ENCODE measurements at regions not wholly inside any gene's neighbourhood (a gene's known extent, or its start where the extent isn't known, plus 50 kb on each side); places are given as distances from the start of the nearest gene placed in this dataset.

DNA sequence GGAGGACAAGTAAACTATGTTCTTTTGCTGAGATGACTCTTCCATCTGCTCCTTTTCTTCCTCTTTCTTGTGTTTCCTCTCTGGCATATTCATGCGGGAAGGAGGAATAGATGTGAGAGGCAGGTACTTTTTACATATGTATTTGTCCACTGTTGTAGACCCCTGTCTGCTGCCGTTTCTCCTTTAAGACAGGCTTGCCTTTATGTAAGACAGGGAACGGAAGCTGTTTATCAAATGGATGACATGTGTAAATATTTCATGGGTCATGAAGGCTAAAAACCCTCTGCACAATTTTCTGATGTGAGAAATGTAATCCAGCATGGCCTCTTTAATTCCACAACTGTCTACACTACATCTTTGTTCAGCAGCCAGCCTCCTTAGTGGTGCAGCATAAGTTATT lies 1525.5 kb upstream of the NUDT12 start:
- intact Hi-C loops (cut with micrococcal nuclease) = no loop called here
- POLR2A ChIA-PET = no interaction called here
- CTCF ChIA-PET = no interaction called here
- Mint-ChIP-seq H3K27me3 (ENCODE audit: insufficient read depth, unreplicated experiment) (no peaks in the 10 kb centered on the region), H3K4me3 (ENCODE audit: unreplicated experiment) (no peak overlapping the region), H3K9me3 (ENCODE audit: unreplicated experiment) (peaks cover 14% of the 10 kb centered on the region), H3K27ac (ENCODE audit: low read depth, unreplicated experiment) (no peak overlapping the region), H3K4me1 (ENCODE audit: insufficient read depth, unreplicated experiment) (no peaks in the 10 kb centered on the region), H3K36me3 (ENCODE audit: insufficient read depth, unreplicated experiment) (no peaks in the 10 kb centered on the region)
- DNase-seq (ENCODE audit: unreplicated experiment) = no peak
- BruUV-seq (replicated peaks) = no TSS peak
- TF ChIP-seq, protein P1, sequence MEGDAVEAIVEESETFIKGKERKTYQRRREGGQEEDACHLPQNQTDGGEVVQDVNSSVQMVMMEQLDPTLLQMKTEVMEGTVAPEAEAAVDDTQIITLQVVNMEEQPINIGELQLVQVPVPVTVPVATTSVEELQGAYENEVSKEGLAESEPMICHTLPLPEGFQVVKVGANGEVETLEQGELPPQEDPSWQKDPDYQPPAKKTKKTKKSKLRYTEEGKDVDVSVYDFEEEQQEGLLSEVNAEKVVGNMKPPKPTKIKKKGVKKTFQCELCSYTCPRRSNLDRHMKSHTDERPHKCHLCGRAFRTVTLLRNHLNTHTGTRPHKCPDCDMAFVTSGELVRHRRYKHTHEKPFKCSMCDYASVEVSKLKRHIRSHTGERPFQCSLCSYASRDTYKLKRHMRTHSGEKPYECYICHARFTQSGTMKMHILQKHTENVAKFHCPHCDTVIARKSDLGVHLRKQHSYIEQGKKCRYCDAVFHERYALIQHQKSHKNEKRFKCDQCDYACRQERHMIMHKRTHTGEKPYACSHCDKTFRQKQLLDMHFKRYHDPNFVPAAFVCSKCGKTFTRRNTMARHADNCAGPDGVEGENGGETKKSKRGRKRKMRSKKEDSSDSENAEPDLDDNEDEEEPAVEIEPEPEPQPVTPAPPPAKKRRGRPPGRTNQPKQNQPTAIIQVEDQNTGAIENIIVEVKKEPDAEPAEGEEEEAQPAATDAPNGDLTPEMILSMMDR (IDR thresholded peaks at IDR 0.05; ENCODE audit: unreplicated experiment) = no peak

DNA sequence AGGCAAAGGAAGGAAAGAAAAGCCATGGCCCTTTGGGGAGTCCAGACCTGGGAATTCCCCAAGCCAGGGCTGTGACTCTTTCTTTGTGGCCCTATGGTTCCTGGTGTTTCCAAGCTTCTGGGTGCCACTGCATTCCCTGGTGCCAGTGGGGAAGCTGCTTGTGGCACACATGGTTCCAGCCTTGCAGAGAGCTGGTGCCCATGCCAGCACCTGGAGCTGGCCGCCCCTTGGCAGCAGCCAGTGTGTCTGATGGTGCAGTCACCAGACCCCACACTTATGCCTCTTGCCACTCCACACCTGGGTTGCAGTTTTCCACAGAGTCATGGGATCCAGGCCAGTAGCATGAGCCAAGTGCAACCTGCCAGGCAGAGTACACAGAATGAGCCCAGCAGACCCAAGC lies 1495.3 kb upstream of the NUDT12 start:
- ChIA-PET POLR2A (no interaction called here), CTCF (no interaction called here)
- TF ChIP-seq, protein P1 (IDR thresholded peaks at IDR 0.05; ENCODE audit: unreplicated experiment) = no peak
- Mint-ChIP-seq H3K4me3 (ENCODE audit: unreplicated experiment) (no peak overlapping the region), H3K9me3 (ENCODE audit: unreplicated experiment) (peaks cover 7% of the 10 kb centered on the region), H3K36me3 (ENCODE audit: insufficient read depth, unreplicated experiment) (no peaks in the 10 kb centered on the region), H3K4me1 (ENCODE audit: insufficient read depth, unreplicated experiment) (no peaks in the 10 kb centered on the region), H3K27ac (ENCODE audit: low read depth, unreplicated experiment) (no peak overlapping the region), H3K27me3 (ENCODE audit: insufficient read depth, unreplicated experiment) (no peaks in the 10 kb centered on the region)
- intact Hi-C loops (cut with micrococcal nuclease) = no loop called here
- BruUV-seq (replicated peaks) = no TSS peak
- no peak for DNase-seq (ENCODE audit: unreplicated experiment)

DNA sequence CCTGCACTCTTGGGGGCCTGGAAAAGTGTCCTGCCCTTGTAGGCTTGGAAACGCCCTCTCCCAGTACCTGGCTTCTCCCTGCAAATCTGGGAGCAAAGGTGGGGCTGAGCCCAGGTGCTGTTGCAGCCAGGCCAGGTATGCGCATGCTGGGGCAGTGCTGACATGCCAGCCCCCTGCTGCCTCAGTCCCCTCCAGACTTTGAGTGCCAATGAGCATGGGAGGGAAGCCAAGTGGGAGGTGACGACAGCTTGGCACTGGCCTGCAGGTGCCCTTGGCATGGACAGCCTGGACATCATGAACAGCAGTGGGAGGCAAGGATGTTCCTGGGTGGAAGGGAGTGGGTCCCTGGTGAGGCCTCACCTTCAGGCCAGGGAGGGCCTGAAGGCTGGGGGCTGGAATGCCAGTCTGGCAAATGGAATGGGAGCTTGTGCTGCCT lies 1494.4 kb upstream of the NUDT12 start:
- H3K4me1 Mint-ChIP-seq (ENCODE audit: insufficient read depth, unreplicated experiment) = no peaks in the 10 kb centered on the region
- TF ChIP-seq, protein P1 (IDR thresholded peaks at IDR 0.05; ENCODE audit: unreplicated experiment) = no peak
- intact Hi-C loops (cut with micrococcal nuclease) = no loop called here
- no peak overlapping the region for H3K27ac Mint-ChIP-seq (ENCODE audit: low read depth, unreplicated experiment)
- ChIA-PET POLR2A (no interaction called here), CTCF (interaction anchor here (0.7 kb wide), 1 partner anchor 51 kb away, joined by 3 read pairs; no protein-coding TSS in a partner anchor)
- peaks cover 13% of the 10 kb centered on the region for H3K9me3 Mint-ChIP-seq (ENCODE audit: unreplicated experiment)
- no TSS peak for BruUV-seq (replicated peaks)
- H3K27me3 Mint-ChIP-seq (ENCODE audit: insufficient read depth, unreplicated experiment) = no peaks in the 10 kb centered on the region
- H3K4me3 Mint-ChIP-seq (ENCODE audit: unreplicated experiment) = no peak overlapping the region
- DNase-seq (ENCODE audit: unreplicated experiment) = no peak
- no peaks in the 10 kb centered on the region for H3K36me3 Mint-ChIP-seq (ENCODE audit: insufficient read depth, unreplicated experiment)

DNA sequence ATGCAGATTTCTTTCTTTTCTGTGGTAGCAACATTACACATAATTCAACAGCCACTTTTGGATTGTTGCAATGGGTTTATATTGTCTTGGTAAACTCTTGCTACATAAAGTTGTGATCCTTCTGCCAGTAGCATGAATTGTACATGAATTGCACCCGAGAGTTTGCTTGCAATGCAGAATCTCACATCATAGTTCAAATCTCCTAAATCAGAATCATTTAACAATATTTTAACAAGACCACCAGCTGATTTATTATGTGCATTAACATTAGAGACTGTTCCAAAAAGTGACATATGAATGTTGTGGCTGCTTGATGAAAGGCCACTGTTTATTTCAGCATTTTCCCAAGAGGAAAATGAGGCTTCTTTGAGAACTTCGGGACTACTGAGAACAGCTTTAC lies 1491.8 kb upstream of the NUDT12 start:
- Mint-ChIP-seq H3K4me1 (ENCODE audit: insufficient read depth, unreplicated experiment) (no peaks in the 10 kb centered on the region), H3K36me3 (ENCODE audit: insufficient read depth, unreplicated experiment) (no peaks in the 10 kb centered on the region), H3K9me3 (ENCODE audit: unreplicated experiment) (peaks cover 17% of the 10 kb centered on the region), H3K27me3 (ENCODE audit: insufficient read depth, unreplicated experiment) (no peaks in the 10 kb centered on the region), H3K4me3 (ENCODE audit: unreplicated experiment) (no peak overlapping the region), H3K27ac (ENCODE audit: low read depth, unreplicated experiment) (no peak overlapping the region)
- ChIA-PET POLR2A (no interaction called here), CTCF (no interaction called here)
- intact Hi-C loops (cut with micrococcal nuclease) = no loop called here
- TF ChIP-seq, protein P1 (IDR thresholded peaks at IDR 0.05; ENCODE audit: unreplicated experiment) = no peak
- no peak for DNase-seq (ENCODE audit: unreplicated experiment)
- no TSS peak for BruUV-seq (replicated peaks)

All from MCF 10A (cell line).